ENCODE measurements at regions not wholly inside any gene's neighbourhood (a gene's known extent, or its start where the extent isn't known, plus 50 kb on each side); places are given as distances from the start of the nearest gene placed in this dataset.

GRCh38 chr6:132052096-132052495, 100.9 kb upstream of the CCN2 start:
- TF ChIP-seq POLR2AphosphoS5 (IDR thresholded peaks at IDR 0.05; ENCODE audit: borderline replicate concordance, low read depth, low read length) (no peak), EZH2 (IDR thresholded peaks at IDR 0.05) (no peak), FOXP2 (optimal IDR thresholded peaks at IDR 0.05; ENCODE audit: control extremely low read depth, extremely low read length, insufficient read depth) (no peak)
